Fibroblast of pulmonary artery (primary cell): ENCODE measurements at regions not wholly inside any gene's neighbourhood (a gene's known extent, or its start where the extent isn't known, plus 50 kb on each side); places are given as distances from the start of the nearest gene placed in this dataset.

Source experiments
- DNase-seq: peaks from one replicate; pipeline ENCODE4 v3.0.0-alpha.2; 2010; ENCODE audit warnings: low read depth
- H3K4me3 ChIP-seq: replicated peaks from 2 replicates; pipeline ENCODE4 v1.5.1; 2011; ENCODE audit warnings: low read depth, mild to moderate bottlenecking, control low read depth, low read length, moderate library complexity
- CTCF ChIP-seq: IDR thresholded peaks from 2 replicates; pipeline ENCODE4 v1.5.1; 2011; ENCODE audit warnings: mild to moderate bottlenecking, control low read depth, low read length, inconsistent platforms; ENCODE audit errors: missing control alignments

- DNase-seq: no peak
- no peak for TF ChIP-seq CTCF
- H3K4me3 ChIP-seq: no peak overlapping the region
Measured at GRCh38 chr2:6237039-6237660, 545.0 kb downstream of the SOX11 start.

GRCh38 chr2:6249557-6249956 lies 557.4 kb downstream of the SOX11 start:
- TF ChIP-seq CTCF: no peak
- H3K4me3 ChIP-seq: no peak overlapping the region
- DNase-seq: no peak

GRCh38 chr2:6254441-6254840 lies 562.3 kb downstream of the SOX11 start:
- no peak overlapping the region for H3K4me3 ChIP-seq
- DNase-seq: no peak
- no peak for TF ChIP-seq CTCF

GRCh38 chr2:6264198-6264597 lies 572.0 kb downstream of the SOX11 start:
- no peak for TF ChIP-seq CTCF
- H3K4me3 ChIP-seq: no peak overlapping the region
- no peak for DNase-seq

GRCh38 chr2:6281524-6281923 lies 584.2 kb downstream of the CMPK2 start:
- DNase-seq: no peak
- no peak overlapping the region for H3K4me3 ChIP-seq
- TF ChIP-seq CTCF: no peak

GRCh38 chr2:6283259-6283658 lies 582.4 kb downstream of the CMPK2 start:
- DNase-seq: no peak
- H3K4me3 ChIP-seq: no peak overlapping the region

More at GRCh38 chr2:6283259-6283658, 582.4 kb downstream of the CMPK2 start:
- TF ChIP-seq CTCF: no peak
